ENCODE measurements at regions not wholly inside any gene's neighbourhood (a gene's known extent, or its start where the extent isn't known, plus 50 kb on each side); places are given as distances from the start of the nearest gene placed in this dataset.

GRCh38 chr5:8601831-8602354 is 732.9 kb downstream of the MTRR start:
- H3K4me3 ChIP-seq (ENCODE audit: low read depth, low read length), result no peak overlapping the region
- TF ChIP-seq MAX (IDR thresholded peaks at IDR 0.05; ENCODE audit: low read depth, low read length), result no peak
- no peak for TF ChIP-seq POLR2A (IDR thresholded peaks at IDR 0.05; ENCODE audit: extremely low read depth, insufficient read length)
- TF ChIP-seq CTCF (IDR thresholded peaks at IDR 0.05; ENCODE audit: low read depth, low read length), result no peak
- no peak for TF ChIP-seq MYC (IDR thresholded peaks at IDR 0.05; ENCODE audit: low read depth, low read length)
- no peak for DNase-seq (ENCODE audit: low read depth)

- H3K4me3 ChIP-seq (ENCODE audit: low read depth, low read length), result no peak overlapping the region
- TF ChIP-seq MAX (IDR thresholded peaks at IDR 0.05; ENCODE audit: low read depth, low read length), result no peak
- no peak for TF ChIP-seq POLR2A (IDR thresholded peaks at IDR 0.05; ENCODE audit: extremely low read depth, insufficient read length)
- TF ChIP-seq MYC (IDR thresholded peaks at IDR 0.05; ENCODE audit: low read depth, low read length), result no peak
- no peak for TF ChIP-seq CTCF (IDR thresholded peaks at IDR 0.05; ENCODE audit: low read depth, low read length)
- DNase-seq (ENCODE audit: low read depth), result no peak
Observed at GRCh38 chr5:8606231-8606630, 737.3 kb downstream of the MTRR start.

- no peak overlapping the region for H3K4me3 ChIP-seq (ENCODE audit: low read depth, low read length)
- no peak for DNase-seq (ENCODE audit: low read depth)
- no peak for TF ChIP-seq POLR2A (IDR thresholded peaks at IDR 0.05; ENCODE audit: extremely low read depth, insufficient read length)
- no peak for TF ChIP-seq MYC (IDR thresholded peaks at IDR 0.05; ENCODE audit: low read depth, low read length)
- no peak for TF ChIP-seq CTCF (IDR thresholded peaks at IDR 0.05; ENCODE audit: low read depth, low read length)
- TF ChIP-seq MAX (IDR thresholded peaks at IDR 0.05; ENCODE audit: low read depth, low read length), result no peak
Observed at GRCh38 chr5:8611067-8611466, 742.1 kb downstream of the MTRR start.

- no peak overlapping the region for H3K4me3 ChIP-seq (ENCODE audit: low read depth, low read length)
- TF ChIP-seq CTCF (IDR thresholded peaks at IDR 0.05; ENCODE audit: low read depth, low read length) (no peak), MAX (IDR thresholded peaks at IDR 0.05; ENCODE audit: low read depth, low read length) (no peak), POLR2A (IDR thresholded peaks at IDR 0.05; ENCODE audit: extremely low read depth, insufficient read length) (no peak), MYC (IDR thresholded peaks at IDR 0.05; ENCODE audit: low read depth, low read length) (no peak)
- DNase-seq (ENCODE audit: low read depth), result no peak
Observed at GRCh38 chr5:8613078-8613685, 744.2 kb downstream of the MTRR start.

GRCh38 chr5:8615142-8615858 is 746.4 kb downstream of the MTRR start:
- no peak for DNase-seq (ENCODE audit: low read depth)
- TF ChIP-seq POLR2A (IDR thresholded peaks at IDR 0.05; ENCODE audit: extremely low read depth, insufficient read length) (no peak), MYC (IDR thresholded peaks at IDR 0.05; ENCODE audit: low read depth, low read length) (no peak), MAX (IDR thresholded peaks at IDR 0.05; ENCODE audit: low read depth, low read length) (no peak), CTCF (IDR thresholded peaks at IDR 0.05; ENCODE audit: low read depth, low read length) (no peak)
- H3K4me3 ChIP-seq (ENCODE audit: low read depth, low read length), result no peak overlapping the region
